AML-193 (cell line): ENCODE measurements at regions not wholly inside any gene's neighbourhood (a gene's known extent, or its start where the extent isn't known, plus 50 kb on each side); places are given as distances from the start of the nearest gene placed in this dataset.
"Not testable (repeated sequence)": the region's sequence is repeated elsewhere in the genome, so short reads cannot be mapped to it uniquely, and the experiment has no call there.

Source experiments
- DNase-seq, 2 experiments: peaks; one replicate each; lab custom pipeline; 2025; lab: John Stamatoyannopoulos, UW

DNA sequence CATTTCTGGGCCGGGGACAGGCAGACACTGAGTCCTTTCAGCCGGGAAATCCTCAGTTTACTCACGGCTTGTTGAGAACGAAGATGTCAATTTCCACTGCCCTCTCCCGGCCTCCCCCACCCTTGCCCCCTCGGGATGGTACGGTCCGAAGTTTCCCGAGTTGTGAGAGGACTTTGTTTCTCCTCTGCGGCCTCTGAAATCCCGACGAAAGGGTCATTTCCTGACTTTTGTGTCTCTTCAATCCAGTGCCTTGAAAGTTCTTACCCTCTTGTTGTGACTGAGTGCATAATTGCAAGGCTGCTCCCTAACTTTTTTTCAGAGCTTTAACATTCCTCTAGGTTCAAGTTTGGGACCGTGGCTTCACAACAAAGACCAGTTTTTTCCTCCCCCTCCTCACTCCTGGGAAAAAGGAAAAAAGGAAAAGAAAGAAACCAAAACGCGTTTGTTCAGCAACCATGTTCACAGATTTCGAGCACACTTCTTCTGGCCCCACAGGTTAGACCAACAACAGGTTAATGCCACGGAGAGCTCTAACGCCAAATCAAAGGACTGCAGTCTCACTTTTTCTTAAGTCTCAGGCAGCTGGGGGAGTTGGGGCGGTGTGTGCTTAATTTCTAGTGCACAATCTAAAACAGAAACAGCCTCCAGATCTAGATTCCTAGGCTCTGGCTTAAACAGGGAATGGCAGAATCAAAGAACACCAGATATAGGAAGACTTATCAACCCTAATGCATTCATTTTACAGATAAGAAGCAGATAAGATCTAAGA is 138.9 kb downstream of the TMCO5A start:
- DNase-seq, result no peak

DNA sequence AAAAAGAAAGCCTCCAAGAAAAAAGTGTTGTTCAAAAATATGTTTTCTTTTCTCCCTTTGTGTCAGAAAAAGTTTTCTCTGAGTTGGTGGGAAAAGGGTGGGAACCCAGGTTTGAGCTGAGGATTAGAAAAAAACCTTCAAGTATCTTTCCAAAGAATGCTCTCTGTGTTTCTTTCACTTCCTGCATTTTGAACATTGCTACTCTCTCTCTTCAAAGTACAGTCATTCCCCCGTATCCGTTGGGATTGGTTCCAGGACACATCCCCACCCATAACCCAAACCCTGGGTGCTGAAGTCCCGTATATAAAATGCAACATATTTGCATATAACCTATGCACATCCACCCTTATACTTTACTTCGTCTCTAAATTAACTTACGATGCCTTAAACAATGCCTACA is 139.6 kb downstream of the TMCO5A start:
- DNase-seq, result no peak

DNA sequence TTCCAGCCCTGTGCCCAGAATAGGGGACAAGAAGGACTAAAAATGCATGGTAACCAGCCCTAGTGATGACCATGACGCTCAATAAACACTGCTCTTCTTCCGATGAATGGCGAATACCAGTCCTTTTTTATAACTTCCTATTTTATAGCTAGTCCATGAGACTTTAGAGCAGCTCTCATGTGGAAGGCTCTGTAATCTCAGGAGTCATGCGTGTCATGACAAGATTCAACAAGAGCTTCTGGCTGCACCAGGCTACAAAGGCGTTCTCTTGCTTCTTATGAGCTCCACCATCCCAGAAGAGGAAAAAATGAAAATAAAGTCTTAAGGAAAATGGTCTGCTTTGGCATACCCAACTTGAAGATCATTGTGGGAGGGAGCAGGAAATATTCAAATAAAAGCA is 141.0 kb downstream of the TMCO5A start:
- DNase-seq, result no peak

DNA sequence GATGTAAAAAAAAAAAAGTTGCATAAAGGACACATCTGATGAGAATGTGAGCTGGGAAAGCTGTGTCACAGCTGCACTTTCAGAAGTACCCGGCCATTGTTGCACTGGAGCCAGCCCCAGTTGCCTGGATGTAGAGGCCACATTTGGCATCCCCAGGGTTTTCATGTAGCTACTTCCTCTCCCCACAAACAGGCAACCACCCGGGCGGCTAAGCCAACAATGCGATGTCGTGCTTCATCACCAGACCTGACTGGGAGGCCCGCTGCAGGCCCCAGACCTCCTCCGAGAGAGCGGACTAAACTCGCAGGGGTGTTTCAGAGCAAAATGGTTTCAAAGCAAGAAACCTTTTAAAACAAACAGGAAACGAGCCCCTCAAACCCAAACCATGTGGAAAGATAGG is 142.3 kb downstream of the TMCO5A start:
- DNase-seq, result no peak

DNA sequence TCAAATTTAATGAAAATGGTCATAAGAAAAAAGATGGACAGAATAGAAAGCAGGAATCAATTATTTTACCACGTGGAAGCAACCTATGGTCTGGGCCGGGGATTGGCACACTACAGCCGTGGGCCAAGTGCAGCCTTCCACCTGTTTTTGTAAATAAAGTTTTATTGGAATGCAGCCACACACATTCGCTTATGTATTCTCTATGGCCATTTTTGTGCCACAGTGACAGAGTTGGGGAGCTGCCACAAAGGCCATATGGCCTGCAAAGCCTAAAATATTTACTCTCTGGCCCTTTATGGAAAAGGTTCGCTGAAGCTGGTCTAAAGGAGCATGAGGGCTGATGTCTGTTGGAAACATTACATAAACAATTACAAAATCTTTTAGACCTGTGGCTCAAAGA is 144.8 kb downstream of the TMCO5A start:
- no peak for DNase-seq

DNA sequence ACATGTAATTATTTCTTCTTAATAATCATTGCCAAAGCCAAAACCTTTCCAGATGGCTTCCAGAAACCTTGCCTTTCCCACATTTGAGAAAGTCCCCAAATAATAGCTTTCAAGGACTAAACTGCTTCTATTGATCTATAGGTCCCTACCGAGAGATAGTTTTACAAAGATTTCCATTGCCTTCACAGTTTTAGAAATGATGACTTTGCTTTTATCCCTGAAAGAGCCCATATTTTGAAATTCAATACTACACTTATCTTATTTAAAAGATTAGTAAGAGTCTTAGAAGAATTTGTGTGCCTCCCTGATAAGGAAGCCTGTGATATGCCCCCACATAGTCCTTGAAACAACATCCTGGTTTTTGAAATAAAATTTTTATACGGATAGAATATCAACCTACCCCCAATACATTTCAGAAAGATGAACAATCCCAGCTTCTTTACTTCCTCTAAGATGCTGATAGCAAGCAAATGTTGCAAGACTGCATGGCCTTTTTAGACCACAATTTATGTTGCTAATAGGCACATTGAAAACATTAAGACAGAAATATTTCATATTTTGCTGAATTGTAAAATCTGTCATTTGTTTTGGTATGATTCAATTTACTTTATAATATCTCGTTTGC is 146.3 kb downstream of the TMCO5A start:
- no peak for DNase-seq

DNA sequence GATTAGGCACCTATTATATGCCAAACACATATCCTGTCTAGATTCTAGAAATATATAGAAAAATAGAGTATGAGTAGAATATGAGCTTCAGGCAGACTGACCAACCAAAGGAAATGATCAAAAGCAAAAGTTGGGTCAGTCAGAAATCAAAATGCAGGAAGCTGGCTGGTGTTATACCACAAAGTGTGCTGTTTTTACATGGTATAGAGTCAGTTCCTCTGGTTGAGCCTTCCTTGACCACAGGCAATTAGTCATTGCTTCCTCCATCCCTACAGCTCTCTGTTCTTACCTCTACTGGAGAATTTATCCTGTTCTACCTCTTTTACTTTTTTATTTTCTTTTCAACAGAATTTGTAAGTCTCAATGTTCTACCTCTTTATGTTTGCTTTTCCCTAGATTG is 149.8 kb downstream of the TMCO5A start:
- DNase-seq, result peak in 1 of 2 experiments; percentile 2

DNA sequence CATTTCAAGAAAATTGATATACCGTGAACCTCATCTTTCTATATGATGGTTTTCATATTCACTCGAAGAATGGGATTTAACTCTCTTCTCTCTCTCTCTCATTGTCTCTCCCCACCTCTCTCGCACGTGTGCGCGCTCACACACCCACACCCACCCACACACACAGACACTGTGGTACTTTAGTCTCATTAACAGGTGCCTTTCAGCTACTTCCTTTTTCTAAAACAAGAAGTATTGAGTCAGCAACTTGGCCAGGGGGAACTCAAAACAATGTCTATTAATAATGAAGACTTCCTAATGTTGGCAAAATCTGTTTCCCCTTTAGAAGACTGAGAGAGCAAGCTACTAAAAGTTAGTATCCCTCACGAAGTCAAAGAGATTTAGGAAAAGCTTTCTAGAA is 150.7 kb downstream of the TMCO5A start:
- peak in 1 of 2 experiments; percentile 31 for DNase-seq

DNA sequence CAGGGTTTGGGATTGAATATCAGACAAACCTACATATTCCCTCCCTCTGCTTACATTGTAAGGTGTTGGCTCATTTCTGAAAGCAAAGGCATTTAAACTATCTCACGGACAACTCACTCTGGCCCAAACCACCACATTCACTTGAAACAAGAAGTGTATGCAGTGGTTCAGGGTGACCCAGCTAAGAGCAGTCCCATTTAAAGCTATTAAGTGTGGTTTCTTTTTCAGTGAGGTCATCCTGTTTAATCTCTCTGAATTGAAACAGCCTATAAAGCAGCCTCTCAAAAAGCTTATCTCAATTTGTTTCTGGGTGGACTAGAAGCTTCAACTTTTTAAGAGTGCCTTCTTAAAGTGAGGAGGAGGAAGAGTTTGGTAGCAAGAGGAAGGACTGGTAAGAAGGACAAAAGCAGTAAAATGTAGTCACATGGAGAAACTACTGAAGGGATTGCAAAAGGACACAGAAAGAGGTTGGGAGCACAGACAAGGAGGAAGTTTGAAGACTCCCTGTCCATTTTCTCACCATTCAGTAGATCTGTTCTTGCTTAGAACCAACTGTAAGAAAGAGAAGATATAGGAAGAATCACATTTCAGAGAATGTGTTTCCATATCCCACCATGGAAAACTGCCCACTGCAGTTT is 151.6 kb downstream of the TMCO5A start:
- DNase-seq, result no peak

DNA sequence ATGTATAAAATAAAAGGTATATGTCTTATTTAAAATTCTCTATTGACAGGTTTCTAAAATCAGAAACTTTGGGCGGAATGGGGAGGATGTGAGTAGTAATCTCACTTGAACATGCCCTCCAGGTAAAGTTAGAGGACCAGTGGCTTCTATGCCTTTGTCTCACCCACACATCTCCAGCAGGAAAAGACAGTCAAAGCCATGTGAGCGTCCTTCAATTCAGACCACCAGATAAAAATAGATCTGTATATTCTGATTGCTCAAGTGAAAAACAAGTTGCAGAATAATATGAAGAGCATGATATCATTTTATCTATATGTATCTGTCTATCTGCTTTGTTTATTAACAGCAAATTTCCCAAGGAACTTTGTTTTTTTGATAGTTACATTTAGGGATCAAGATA is 152.2 kb downstream of the TMCO5A start:
- DNase-seq, result no peak

DNA sequence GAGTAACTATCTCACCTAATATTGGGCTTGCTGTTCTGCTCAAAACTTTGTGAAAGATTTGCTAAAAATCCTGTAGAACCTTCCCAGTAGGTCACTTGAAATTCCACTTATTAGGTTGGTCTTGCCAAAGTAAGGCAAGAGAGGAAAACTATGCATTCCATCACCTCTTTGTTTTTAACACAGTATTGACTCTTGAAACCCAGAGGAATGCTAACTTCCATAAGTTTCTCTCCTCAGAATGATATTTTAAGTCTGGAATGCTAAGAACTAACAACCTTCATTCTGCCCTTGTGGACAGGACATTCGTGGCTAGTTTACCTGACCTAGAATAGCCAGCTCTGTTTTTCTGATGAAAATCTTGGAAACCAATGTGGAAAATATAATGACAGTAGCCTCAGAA is 154.5 kb downstream of the TMCO5A start:
- no peak for DNase-seq

DNA sequence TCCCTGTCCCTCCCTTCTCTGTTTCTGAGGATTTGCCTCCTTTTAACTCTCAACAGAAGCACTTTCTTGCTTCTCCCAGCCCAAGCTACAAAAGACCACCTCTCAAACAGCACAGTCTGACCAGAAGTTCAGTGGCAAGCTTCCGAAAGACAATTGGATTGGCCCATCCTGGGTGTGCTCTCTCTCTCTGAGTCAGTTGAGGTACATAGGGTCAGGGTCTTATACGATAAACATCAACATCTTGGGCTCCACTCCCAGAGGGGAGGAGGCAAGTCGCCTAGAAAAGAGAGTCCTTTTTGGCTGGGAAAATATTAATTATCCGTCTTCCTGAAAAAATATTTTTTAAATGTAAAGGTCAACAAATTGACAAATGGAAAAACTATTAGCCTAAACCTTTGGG is 155.8 kb downstream of the TMCO5A start:
- DNase-seq, result no peak

DNA sequence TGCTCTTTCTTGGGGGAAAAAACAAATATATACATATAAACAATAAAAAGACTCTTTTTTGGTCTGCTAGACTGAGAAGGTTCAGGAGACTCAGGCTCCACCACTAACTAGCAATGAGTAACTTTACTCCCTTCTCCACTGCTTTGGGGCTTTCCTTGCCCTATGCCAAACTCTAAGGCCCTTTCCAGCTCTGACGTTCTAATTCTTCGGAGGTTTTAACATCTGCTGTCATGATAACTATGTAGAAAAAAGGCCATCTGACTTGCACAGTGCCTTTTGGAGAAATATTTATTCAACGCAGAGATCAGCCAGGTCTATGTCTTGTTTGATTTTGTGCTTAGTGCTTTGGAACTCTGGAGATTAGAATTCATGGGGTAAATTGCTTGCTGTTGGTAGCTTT is 156.2 kb downstream of the TMCO5A start:
- DNase-seq, result no peak

DNA sequence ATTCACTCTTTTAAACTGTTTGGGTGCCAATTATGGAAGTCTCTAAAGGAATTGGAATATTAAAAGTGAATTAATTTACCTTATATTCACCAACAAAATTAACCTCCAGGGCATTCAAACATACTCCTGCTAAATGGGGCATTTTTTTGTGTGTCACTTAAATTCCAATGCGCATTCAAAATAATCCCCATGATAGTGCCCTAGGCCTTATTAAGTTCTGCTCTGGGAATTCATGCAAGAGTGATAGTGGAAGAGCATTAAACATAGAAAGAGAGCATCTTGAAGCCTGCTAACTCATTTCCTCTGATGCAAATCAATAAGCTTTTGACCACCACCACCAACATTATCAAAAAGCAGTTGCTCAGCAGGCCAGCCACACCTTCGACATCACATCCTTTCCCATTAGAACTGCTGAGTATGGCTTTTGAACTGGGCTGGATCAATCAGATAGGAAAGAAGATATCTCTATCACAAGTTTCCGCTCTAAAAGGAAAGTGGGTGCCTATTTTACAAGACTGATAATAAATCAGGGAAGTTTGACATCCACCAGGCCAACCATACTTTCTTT is 156.7 kb downstream of the TMCO5A start:
- DNase-seq, result no peak

DNA sequence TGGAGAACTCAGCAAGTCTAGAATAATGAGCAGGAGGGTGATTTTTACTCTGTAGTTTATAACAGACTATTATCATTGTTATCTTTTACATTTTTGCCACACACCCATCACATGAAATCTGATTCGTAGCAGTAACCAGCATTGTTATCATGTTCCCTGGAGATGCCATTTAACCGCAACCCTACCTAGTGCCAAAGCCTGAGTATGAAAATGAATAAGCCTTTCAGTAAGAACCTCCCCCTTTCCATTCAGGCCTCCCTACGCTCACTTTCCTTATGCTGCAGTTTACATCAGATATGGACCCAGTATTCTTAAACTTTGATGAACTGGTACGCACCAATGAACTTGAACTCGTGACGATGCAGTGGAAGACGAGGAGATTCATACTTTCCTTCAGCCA is 158.7 kb upstream of the SPRED1 start:
- DNase-seq, result no peak

DNA sequence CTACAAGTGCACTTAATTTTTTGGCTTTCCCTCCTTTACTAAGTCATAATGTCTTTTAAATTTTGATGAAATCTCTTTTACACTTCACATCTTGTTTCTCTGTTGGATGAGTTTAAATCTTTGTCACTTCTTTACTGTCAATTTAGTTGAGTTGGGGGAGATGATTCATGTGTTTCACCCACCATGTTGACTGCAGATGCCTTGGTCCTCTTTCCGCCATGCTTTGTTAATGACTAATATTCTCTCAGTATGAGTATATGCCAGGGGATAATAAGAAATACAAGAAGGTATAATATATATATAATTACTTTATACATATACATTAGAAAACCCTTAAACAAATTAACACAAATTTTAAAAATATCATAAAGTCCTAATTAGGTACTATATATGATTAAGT is 149.7 kb upstream of the SPRED1 start:
- DNase-seq, result no peak

DNA sequence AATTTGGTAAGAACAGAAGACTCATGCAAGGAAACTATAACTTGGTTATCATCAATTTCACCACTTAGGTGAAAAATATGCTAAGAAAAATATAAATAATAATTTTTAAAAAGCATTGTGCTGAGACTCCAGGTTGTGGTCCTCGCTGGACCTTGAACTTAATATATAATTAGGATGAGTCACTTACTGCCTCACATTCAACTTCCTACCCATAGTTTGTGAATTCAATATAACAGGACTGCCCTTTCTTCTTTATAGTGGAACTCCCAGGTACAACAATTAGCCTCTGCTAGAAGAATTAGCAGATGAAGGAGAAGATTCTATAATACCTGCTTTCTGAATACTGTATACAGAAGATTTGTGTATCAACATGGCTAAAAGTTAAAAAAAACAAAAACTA is 149.1 kb upstream of the SPRED1 start:
- no peak for DNase-seq

DNA sequence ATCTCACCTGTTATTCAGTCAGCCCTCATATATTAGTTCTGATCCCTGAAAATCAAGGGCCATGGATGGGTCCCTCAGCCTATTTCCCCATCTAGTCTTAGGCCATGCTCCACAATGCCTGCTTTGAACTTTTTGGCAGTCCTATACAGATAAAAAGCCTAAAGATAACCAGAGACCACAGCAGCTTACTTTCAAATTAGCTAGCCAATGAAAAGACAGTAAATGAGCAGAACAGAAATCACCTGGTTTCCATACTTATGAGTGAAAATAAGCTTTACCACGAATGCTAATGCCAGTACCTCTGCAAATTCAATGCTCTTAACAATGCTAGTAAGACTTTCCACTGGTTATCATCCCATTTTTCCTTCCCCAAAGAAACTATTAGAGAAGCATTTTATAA is 141.6 kb upstream of the SPRED1 start:
- DNase-seq, result no peak

DNA sequence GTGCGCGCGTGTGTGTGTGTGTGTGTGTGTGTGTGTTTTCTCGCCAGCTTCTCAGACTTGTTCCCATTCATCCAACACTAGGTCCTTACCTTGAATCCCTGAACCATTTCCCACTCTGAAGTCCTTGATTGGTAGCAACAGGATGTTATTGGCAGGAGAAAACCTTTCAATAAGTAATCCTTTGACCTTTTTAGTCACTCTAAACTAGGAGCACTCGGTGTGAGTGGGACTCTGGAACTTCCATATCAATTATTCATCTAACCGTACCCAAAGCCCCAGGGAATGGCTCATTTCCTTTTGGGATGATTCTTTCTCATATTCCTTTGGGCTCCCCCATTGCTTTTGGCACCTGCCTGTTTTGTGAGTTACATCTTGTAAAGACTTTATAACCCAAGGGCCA is 140.2 kb upstream of the SPRED1 start:
- no peak for DNase-seq

DNA sequence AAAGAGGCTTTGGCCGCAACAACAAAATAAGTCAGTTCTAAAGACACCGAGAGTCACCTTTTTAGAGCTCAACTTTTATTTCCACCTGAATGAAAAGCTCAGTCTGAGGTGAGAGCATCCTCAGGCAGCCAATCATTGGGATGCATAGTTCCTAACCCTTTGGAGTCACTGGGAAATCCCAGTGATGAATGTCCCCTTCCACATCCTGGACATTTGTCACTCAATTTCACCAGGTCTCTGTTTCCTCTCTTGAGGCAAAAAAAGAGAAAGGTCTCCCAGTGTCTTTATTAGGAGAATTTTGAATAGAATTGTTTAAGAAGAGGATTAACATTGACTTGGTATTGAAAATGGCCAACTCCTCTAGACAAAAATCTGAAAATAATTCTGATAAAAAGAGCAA is 137.5 kb upstream of the SPRED1 start:
- DNase-seq, result no peak

DNA sequence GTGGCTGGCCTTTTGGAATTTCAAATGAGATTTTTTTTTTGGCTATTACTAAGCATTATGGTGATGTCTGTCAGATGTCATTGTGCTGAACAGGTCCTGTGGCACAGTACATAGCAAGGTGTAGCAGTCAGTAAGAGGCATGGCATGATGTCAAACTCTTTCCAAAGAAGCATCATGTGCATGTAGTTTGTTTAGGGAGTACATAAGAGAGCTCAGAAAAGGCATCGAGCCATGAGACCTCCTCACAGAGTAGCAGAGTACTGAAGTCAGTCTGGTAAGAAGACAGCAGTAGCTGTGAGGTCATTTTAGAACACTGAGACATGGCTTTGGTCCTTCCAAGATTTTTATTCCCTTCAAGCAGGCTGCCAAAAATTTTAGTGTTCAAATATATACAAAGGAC is 134.9 kb upstream of the SPRED1 start:
- DNase-seq, result no peak

DNA sequence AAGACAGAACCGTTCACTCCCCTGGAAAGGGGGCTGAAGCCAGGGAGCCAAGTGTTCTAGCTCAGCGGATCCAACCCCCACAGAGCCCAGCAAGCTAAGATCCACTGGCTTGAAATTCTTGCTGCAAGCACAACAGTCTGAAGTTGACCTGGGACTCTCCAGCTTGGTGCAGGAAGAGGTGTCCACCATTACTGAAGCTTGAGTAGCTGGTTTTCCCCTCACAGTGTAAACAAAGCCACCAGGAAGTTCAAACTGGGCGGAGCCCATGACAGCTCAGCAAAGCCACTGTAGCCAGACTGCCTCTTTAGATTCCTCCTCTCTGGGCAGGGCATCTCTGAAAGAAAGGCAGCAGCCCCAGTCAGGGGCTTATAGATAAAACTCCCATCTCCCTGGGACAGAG is 132.8 kb upstream of the SPRED1 start:
- not testable (repeated sequence) for DNase-seq

DNA sequence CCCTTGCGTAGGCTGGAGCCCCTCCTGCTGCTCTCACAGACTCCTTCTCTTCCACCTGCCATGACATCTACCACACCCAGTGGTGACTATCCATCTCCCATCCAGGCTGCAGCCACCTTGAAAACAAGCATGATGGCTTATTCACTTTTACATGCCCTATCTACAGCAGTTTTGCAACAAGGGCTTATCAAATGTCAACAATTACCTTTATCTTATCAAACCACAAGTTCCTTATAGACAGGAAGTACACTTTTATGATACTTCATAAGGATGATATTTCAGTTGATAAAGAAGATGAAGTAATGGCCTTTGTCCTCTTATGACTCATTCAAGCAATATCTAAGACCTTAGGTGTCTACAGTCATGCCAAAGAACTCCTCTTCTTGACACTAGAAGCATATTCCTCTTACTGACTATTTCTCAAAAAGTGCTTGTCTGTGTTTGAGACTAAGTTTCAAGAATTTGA is 125.3 kb upstream of the SPRED1 start:
- DNase-seq, result no peak
